ENCODE measurements at regions not wholly inside any gene's neighbourhood (a gene's known extent, or its start where the extent isn't known, plus 50 kb on each side); places are given as distances from the start of the nearest gene placed in this dataset.

DNA sequence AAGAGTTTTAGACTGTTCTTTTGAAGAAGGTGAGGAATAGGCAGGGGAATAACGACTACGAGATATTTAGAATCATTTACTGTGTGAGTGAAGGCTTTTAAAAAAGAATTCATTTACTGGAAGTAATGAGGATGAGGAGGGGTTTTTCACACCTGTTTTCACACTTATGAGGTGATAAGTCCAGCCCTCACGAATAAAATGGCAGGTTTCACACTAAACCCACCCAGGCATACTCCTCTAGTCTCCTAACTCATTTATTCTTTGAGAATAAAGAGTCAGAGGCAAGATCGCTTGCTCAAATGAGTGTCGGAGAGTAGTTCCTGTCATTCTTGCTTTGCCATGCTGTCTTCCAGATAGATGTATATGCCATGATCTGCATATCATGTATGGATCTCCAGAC lies 79.0 kb upstream of the ZEB2 start:
- Mint-ChIP-seq H3K27ac (no peak overlapping the region), H3K4me3 (no peak overlapping the region), H3K36me3 (ENCODE audit: low read depth) (no peaks in the 10 kb centered on the region), H3K9me3 (no peaks in the 10 kb centered on the region), H3K27me3 (no peaks in the 10 kb centered on the region), H3K4me1 (peaks cover 32% of the 10 kb centered on the region)
- ChIA-PET POLR2A (no interaction called here), CTCF (no interaction called here)
- TF ChIP-seq, protein P1, sequence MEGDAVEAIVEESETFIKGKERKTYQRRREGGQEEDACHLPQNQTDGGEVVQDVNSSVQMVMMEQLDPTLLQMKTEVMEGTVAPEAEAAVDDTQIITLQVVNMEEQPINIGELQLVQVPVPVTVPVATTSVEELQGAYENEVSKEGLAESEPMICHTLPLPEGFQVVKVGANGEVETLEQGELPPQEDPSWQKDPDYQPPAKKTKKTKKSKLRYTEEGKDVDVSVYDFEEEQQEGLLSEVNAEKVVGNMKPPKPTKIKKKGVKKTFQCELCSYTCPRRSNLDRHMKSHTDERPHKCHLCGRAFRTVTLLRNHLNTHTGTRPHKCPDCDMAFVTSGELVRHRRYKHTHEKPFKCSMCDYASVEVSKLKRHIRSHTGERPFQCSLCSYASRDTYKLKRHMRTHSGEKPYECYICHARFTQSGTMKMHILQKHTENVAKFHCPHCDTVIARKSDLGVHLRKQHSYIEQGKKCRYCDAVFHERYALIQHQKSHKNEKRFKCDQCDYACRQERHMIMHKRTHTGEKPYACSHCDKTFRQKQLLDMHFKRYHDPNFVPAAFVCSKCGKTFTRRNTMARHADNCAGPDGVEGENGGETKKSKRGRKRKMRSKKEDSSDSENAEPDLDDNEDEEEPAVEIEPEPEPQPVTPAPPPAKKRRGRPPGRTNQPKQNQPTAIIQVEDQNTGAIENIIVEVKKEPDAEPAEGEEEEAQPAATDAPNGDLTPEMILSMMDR (IDR thresholded peaks at IDR 0.05) = no peak
- DNase-seq = no peak
- ATAC-seq (ENCODE audit: low read depth) = no peak
- intact Hi-C loops (cut with micrococcal nuclease) = no loop called here

DNA sequence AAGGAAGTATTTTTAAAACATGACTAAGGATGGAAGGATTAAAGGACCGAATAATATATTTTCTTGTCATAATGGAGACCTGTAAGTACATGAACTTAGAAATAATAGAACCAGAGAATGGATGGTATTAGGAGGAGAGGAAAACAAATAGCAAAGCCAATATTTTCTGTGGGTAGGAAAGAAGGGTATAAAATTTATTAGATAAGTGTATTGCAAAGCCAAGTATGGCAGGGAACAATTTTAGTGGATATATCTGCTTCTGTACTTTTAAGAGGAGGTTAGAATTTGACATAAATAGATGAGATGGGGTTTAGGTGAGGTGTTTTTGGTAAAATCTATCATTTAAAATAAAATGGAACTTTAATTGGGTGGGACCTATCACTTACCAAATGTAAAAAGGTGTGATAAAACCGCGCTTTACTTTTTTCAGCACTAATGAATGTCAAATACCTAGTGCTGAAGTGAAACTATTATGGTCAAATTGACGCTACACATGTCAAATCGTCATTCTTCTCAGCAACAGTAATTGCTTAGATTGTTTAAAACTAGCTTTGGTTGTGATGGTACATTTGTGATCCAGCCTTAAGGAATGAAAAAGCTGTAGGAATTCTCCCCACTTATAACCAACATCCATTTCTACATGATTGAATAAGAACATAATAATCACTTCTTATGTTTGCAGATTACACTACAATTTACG lies 78.1 kb upstream of the ZEB2 start:
- intact Hi-C loops (cut with micrococcal nuclease) = loop anchor here (2.0 kb wide), 1 partner anchor 13 kb away; no protein-coding TSS in a partner anchor
- ATAC-seq (ENCODE audit: low read depth) = no peak
- Mint-ChIP-seq H3K4me3 (no peak overlapping the region), H3K27me3 (no peaks in the 10 kb centered on the region), H3K4me1 (peaks cover 26% of the 10 kb centered on the region), H3K9me3 (no peaks in the 10 kb centered on the region), H3K36me3 (ENCODE audit: low read depth) (no peaks in the 10 kb centered on the region), H3K27ac (no peak overlapping the region)
- DNase-seq = no peak
- ChIA-PET POLR2A (no interaction called here), CTCF (no interaction called here)
- TF ChIP-seq, protein P1 (IDR thresholded peaks at IDR 0.05) = no peak

DNA sequence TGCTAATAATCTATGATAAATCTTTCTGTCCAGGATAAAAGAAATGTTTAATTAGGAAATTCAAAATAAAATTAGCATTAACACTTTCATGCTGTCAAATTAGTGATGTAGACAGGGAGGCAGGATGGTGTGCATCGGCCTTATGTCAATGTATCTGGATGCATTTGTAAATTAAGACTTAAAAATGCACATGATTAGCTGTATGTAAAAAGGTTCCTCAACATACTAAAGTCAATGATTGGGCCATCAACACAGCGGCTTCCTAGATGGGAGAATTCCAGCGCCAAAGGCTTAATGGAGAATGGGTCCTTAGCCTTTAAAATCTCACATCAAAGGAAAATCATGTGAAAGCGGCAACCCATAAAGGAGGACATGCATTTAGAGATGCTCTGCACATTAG lies 77.5 kb upstream of the ZEB2 start:
- TF ChIP-seq, protein P1 (IDR thresholded peaks at IDR 0.05) = no peak
- CTCF ChIA-PET = no interaction called here
- POLR2A ChIA-PET = no interaction called here
- no peaks in the 10 kb centered on the region for H3K9me3 Mint-ChIP-seq
- H3K4me3 Mint-ChIP-seq = no peak overlapping the region
- no peaks in the 10 kb centered on the region for H3K36me3 Mint-ChIP-seq (ENCODE audit: low read depth)
- intact Hi-C loops (cut with micrococcal nuclease) = loop anchor here (2.0 kb wide), 1 partner anchor 13 kb away; no protein-coding TSS in a partner anchor
- DNase-seq (no peak), ATAC-seq (ENCODE audit: low read depth) (no peak)
- no peaks in the 10 kb centered on the region for H3K27me3 Mint-ChIP-seq
- H3K27ac Mint-ChIP-seq = no peak overlapping the region
- peaks cover 30% of the 10 kb centered on the region for H3K4me1 Mint-ChIP-seq

DNA sequence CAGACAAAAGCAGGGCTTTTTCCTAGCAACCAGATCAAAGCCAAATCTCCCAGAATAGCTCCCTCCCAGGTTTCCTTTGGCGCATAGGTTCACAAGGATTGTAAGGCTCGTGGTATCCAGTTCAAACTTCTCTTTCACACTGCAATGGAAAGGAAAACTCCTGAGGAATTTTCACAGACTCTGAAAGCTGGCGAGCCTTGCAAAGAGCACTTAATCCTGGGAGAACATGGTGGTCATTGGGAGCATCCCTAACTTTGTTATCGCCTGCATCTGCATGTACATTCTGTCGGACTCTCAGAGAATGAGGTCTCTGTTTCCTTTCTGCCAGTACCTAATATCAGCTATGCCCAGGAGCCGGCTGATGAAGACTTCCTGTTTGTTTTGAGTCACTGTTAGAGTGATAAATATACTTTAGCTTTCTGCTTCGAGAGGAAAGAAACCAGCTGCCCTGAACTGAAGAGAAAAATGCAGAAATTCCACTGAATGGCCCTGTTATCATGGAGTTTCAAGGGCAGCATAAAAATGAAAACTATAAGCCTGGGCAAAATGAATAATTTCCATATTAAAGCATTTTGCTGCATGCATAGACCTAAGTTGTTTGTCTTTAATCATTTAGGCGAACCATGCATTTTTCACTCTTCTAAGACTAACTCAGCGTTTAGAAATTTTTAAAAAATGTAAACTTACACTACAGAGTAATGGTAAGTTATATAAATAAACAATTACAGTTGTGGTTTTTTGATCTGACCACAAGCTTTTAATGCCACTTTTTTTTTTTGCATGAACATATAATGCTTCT lies 76.4 kb upstream of the ZEB2 start:
- no peaks in the 10 kb centered on the region for H3K36me3 Mint-ChIP-seq (ENCODE audit: low read depth)
- ChIA-PET POLR2A (interaction anchor here (0.6 to 1.7 kb wide), 4 partner anchors 9 to 78 kb away, joined by 3 to 11 read pairs (median 5); no protein-coding TSS in a partner anchor), CTCF (no interaction called here)
- peak overlapping the region; percentile 27 for H3K27ac Mint-ChIP-seq
- intact Hi-C loops (cut with micrococcal nuclease) = loop anchor here (1.0 to 2.0 kb wide), 2 partner anchors 8 to 15 kb away; no protein-coding TSS in a partner anchor
- DNase-seq (no peak), ATAC-seq (ENCODE audit: low read depth) (peak; percentile 81)
- TF ChIP-seq, protein P1 (IDR thresholded peaks at IDR 0.05) = no peak
- H3K4me3 Mint-ChIP-seq = peak overlapping the region; percentile 56
- H3K4me1 Mint-ChIP-seq = peaks cover 35% of the 10 kb centered on the region
- no peaks in the 10 kb centered on the region for H3K27me3 Mint-ChIP-seq
- H3K9me3 Mint-ChIP-seq = no peaks in the 10 kb centered on the region

DNA sequence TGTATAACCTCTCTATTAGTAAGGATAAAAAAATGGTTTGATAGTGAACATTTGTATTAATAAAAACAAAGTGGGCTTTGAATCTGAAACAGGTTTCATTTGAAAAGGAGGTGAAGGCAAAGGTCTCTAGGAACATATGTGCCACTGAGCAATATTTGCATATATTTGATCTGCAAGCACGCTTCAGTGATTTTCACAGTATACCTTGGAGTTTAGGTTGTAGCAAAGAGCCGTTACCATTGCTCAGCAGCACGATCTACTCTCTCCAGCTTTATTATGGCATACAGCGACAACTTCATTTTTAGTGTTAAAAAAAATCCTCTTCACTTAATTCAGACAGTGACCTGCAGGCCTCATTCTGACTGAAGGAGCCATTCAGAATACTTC lies 75.8 kb upstream of the ZEB2 start:
- ATAC-seq (ENCODE audit: low read depth) = peak; percentile 54
- intact Hi-C loops (cut with micrococcal nuclease) = loop anchor here (1.0 to 2.0 kb wide), 2 partner anchors 9 to 15 kb away; no protein-coding TSS in a partner anchor
- CTCF ChIA-PET = no interaction called here

More for the DNA sequence above, 75.8 kb upstream of the ZEB2 start:
- Mint-ChIP-seq H3K4me3 (peak overlapping the region; percentile 56), H3K36me3 (ENCODE audit: low read depth) (no peaks in the 10 kb centered on the region), H3K27ac (peak overlapping the region; percentile 27), H3K4me1 (peaks cover 35% of the 10 kb centered on the region), H3K9me3 (no peaks in the 10 kb centered on the region), H3K27me3 (no peaks in the 10 kb centered on the region)
- TF ChIP-seq, protein P1 (IDR thresholded peaks at IDR 0.05) = no peak
- no peak for DNase-seq
- POLR2A ChIA-PET = interaction anchor here (0.9 to 1.7 kb wide), 2 partner anchors 10 to 12 kb away, joined by 3 to 7 read pairs; no protein-coding TSS in a partner anchor
